HL-60 (cell line): ENCODE measurements at regions not wholly inside any gene's neighbourhood (a gene's known extent, or its start where the extent isn't known, plus 50 kb on each side); places are given as distances from the start of the nearest gene placed in this dataset.

Experiments used
- DNase-seq, 2 experiments: peaks; one replicate each; pipeline ENCODE4 v3.0.0-alpha.2; 2010 to 2020; ENCODE audit warnings: low read depth in 1 of 2, low spot score in 1 of 2
- H3K27ac ChIP-seq: fragments of 250-450 bp; sonication (Bioruptor Pico); replicated peaks from 2 replicates; pipeline ENCODE4 v1.5.1; 2020; ENCODE audit warnings: mild to moderate bottlenecking, moderate library complexity
- H3K27me3 ChIP-seq: fragments of 250-450 bp; sonication (Bioruptor Pico); 2 replicates; pipeline ENCODE4 v1.5.1; 2021; ENCODE audit warnings: mild to moderate bottlenecking, moderate library complexity; ENCODE audit not compliant: insufficient read depth, poor library complexity, severe bottlenecking
- H3K4me3 ChIP-seq: replicated peaks from 2 replicates; pipeline ENCODE4 v1.5.1; 2011; ENCODE audit warnings: mild to moderate bottlenecking, control low read depth, low read length; ENCODE audit not compliant: insufficient read depth
- CTCF ChIP-seq: IDR thresholded peaks from one replicate; pipeline ENCODE4 v1.5.1; 2011; ENCODE audit warnings: low read length, control low read depth, inconsistent platforms; ENCODE audit not compliant: insufficient read depth
- GABPA ChIP-seq: IDR thresholded peaks from 2 replicates; pipeline ENCODE4 v1.6.1; 2012; ENCODE audit warnings: low read depth
- POLR2AphosphoS5 ChIP-seq: IDR thresholded peaks from 2 replicates; pipeline ENCODE4 v1.6.1; 2012; ENCODE audit warnings: low read depth
- REST ChIP-seq: IDR thresholded peaks from 2 replicates; pipeline ENCODE4 v1.6.1; 2012; ENCODE audit warnings: low read depth; ENCODE audit not compliant: insufficient replicate concordance
- SPI1 ChIP-seq: IDR thresholded peaks from 2 replicates; pipeline ENCODE4 v1.6.1; 2012; ENCODE audit warnings: low read depth, mild to moderate bottlenecking, borderline replicate concordance

- TF ChIP-seq POLR2AphosphoS5 (no peak), REST (no peak)
- no peak overlapping the region for H3K4me3 ChIP-seq
- H3K27me3 ChIP-seq = no peaks in the 10 kb centered on the region
- DNase-seq = no peak
- no peak overlapping the region for H3K27ac ChIP-seq
Measured at GRCh38 chr2:212854116-212854515, 297.3 kb downstream of the IKZF2 start.

GRCh38 chr2:212845941-212846340 is 305.5 kb downstream of the IKZF2 start:
- no peak for DNase-seq
- Histone ChIP-seq H3K27ac (no peak overlapping the region), H3K4me3 (no peak overlapping the region), H3K27me3 (no peaks in the 10 kb centered on the region)
- TF ChIP-seq SPI1 (no peak), GABPA (no peak), REST (no peak), POLR2AphosphoS5 (no peak), CTCF (no peak)

DNA sequence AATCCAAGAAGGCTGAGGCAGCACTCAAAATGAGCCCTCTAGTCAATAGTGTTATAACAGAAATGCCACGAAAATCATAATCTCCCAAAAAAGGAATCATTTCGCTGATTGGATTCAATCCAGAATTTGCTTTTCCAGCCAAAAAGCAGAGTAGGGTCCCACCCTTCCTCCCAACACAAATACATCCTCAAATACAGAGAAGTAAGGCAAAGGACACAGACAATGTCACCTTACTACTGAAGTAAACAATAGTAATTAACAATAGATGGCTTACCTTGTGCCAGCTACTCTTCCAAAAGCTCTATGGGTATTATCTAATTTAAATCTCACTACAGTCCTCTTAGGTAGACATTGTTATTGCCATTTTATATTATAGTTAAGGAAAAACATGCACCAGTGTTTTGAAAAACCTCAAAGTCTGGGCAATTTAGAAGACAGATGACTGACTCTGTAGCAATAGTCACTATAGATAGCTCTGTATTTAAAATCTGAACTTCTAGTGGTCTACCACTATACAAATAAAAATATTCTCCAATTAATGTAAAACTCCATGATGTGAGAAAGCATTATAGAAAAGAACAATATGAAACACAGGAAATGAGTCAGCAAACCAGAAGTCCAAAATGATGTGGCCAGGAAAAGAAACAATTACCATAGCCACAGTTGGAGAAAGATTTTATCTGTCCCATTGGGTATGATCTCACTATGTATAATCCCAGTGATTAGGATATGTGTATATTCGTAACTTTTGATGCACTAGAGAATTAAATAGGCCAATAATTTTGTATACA is 305.0 kb upstream of the ERBB4 start:
- H3K27ac ChIP-seq = no peak overlapping the region
- H3K27me3 ChIP-seq = no peaks in the 10 kb centered on the region
- TF ChIP-seq SPI1 (no peak), CTCF (no peak), POLR2AphosphoS5 (no peak), GABPA (no peak), REST (no peak)
- no peak for DNase-seq
- H3K4me3 ChIP-seq = no peak overlapping the region
